GM19240 (cell line): ENCODE measurements at regions not wholly inside any gene's neighbourhood (a gene's known extent, or its start where the extent isn't known, plus 50 kb on each side); places are given as distances from the start of the nearest gene placed in this dataset.
"Not testable (repeated sequence)": the region's sequence is repeated elsewhere in the genome, so short reads cannot be mapped to it uniquely, and the experiment has no call there.

ENCODE experiments used
- DNase-seq: peaks from one replicate; pipeline ENCODE4 v3.0.0; 2011; ENCODE audit warnings: low spot score; ENCODE audit not compliant: insufficient read length

- DNase-seq, result no peak
These were observed 1509.7 kb upstream of the LRRTM3 start for GRCh38 chr10:65416094-65416493.

DNA sequence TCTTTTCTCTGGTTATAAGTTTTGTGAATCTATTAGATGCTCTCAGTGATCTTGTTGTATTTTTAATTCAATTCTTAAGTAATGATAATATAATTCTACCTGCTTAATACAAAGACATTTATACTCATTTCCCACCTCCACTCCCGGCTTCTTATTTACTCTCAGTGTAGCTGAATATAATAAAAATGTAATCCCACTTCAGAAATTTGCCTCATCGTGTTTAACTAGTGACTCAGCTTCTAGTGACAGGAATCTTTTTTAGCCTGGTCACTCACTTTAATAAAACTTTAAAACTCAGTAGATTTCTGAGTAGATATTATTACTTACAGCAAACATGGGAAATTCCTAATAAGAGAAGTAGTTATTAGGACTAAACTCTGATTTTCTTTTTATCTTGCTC is 1506.2 kb upstream of the LRRTM3 start:
- no peak for DNase-seq

DNA sequence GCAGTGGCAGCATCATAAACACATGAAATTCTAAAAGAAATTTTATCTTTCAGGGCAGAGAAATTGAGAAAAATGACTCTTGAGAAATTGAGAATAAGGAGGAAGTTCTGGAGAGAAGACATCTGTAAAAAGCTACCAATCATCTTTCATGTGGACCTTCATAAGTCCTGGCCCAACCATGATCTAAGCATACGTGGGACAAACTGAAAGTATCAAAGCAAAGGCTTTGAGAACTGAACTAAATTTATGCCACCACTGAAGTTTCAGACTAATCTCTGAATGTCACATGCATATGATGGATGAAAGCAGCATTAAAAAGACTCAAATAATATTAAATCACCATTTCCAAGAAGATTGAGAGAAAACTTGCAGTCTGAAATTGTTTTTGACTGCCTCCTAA is 1502.8 kb upstream of the LRRTM3 start:
- no peak for DNase-seq

DNA sequence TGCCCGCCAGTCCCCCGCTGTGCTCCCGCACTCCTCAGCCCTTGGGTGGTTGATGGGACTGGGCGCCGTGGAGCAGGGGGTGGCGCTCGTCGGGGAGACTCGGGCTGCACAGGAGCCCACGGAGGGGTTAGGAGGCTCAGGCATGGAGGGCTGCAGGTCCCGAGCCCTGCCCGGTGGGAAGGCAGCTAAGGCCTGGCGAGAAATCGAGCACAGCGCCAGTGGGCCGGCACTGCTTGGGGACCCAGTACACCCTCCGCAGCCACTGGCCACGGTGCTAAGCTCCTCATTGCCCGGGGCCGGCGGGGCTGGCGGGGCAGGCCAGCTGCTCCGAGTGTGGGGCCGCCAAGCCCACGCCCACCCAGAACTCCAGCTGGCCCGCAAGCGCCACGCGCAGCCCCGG is 1496.5 kb upstream of the LRRTM3 start:
- DNase-seq, result not testable (repeated sequence)

- no peak for DNase-seq
These were observed 1494.9 kb upstream of the LRRTM3 start for GRCh38 chr10:65430979-65431378.

GRCh38 chr10:65470986-65471385 is 1454.8 kb upstream of the LRRTM3 start:
- no peak for DNase-seq

- DNase-seq, result no peak
These were observed 1443.0 kb upstream of the LRRTM3 start for GRCh38 chr10:65482848-65483247.

GRCh38 chr10:65491799-65492198 is 1434.0 kb upstream of the LRRTM3 start:
- DNase-seq, result no peak

- no peak for DNase-seq
These were observed 1429.3 kb upstream of the LRRTM3 start for GRCh38 chr10:65496541-65496940.

- no peak for DNase-seq
These were observed 1428.0 kb upstream of the LRRTM3 start for GRCh38 chr10:65497837-65498236.

GRCh38 chr10:65500716-65501115 is 1425.1 kb upstream of the LRRTM3 start:
- no peak for DNase-seq

DNA sequence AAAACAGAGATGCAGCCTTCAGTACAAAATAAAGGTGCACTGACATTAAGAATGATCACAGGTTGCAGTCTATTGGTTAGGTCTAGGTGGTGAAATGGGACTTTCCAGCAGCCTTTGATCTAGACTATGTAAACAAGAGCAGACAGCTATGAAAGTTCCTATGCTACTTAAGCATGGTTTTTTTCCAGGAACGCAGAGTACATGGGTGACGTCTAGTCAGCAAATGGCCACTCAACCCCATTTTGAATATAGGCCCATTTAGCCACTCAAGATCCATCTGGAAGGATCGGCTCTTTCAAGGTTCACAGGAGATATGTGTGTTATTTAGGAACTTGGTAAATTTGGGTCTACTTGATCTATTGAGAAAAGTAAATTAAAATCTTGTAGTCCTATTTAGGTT is 1424.6 kb upstream of the LRRTM3 start:
- no peak for DNase-seq

DNA sequence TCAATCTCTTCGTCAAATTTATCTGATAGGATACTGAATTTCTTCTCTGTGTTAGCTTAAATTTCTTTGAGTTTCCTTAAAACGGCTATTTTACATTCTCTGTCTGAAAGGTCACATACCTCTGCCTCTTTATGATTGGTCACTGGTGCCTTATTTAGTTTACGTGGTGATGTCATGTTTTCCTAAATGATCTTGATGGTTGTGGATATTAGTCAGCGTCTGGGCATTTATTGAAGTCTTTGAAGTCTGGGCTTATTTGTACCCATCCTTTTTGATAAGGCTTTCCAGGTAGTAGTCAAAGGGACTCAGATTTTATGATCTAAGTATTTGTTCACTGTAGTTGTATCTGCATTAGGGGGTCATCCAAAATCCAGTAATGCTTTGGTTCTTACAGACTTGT is 1407.5 kb upstream of the LRRTM3 start:
- no peak for DNase-seq

- no peak for DNase-seq
These were observed 1396.8 kb upstream of the LRRTM3 start for GRCh38 chr10:65528986-65529385.

- no peak for DNase-seq
These were observed 1394.3 kb upstream of the LRRTM3 start for GRCh38 chr10:65531545-65531944.

DNA sequence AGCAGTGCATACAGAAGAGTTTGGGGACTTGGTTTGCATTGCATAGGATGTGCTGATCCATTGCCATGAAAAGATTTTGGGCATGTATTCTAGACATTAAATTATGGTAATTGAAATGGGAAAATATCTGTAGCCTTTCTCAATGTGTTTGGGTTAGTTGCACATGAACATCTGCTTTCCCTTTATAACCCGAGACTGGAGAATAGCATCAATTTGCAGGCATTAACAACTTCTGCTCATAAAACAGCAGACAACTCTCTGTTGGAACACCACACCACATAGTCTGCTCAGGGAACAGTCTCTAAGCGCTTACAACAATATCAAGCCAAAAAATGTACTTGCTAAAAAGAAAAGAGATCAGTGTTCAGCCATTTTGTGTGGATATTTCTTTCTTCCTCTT is 1391.1 kb upstream of the LRRTM3 start:
- DNase-seq, result no peak

DNA sequence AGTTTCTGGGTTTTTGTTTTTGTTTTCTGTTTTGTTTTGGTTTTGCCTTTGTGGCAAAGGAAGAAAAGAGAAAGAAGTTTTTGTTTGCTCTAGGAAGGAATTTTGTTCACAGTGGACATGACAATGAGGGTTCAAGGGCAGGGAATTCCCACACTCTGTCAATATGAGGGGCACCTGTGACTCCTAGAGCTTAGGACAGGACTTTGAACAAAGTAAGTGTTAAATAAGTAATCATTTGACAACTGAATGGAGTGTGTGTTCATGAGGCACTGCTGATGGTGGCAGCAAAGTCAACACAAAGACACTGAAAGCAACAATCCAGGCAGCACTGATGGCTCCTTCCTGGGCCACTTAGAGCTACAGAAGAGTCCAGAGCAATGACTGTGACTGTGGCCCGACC is 1381.1 kb upstream of the LRRTM3 start:
- no peak for DNase-seq

DNA sequence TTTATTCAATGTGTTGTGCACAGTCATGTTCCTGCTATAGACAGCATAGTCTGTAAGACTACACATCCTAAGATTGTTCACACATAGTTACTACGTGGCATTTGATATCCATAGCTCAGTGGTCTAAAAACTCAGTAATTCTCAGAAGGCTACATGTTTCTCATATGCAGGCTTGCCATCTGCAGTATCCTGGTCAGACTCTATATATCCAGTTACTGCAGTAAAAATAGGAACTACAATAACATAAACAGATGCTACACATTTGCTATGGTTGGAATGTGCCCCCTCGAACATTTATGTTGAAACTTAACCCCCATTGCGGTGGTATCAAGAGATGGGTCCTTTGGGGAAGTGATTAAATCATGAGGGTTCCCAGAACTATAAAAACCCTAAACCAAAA is 1377.8 kb upstream of the LRRTM3 start:
- DNase-seq, result no peak

- DNase-seq, result no peak
These were observed 1375.1 kb upstream of the LRRTM3 start for GRCh38 chr10:65550761-65551160.

GRCh38 chr10:65555192-65555591 is 1370.6 kb upstream of the LRRTM3 start:
- DNase-seq, result no peak

DNA sequence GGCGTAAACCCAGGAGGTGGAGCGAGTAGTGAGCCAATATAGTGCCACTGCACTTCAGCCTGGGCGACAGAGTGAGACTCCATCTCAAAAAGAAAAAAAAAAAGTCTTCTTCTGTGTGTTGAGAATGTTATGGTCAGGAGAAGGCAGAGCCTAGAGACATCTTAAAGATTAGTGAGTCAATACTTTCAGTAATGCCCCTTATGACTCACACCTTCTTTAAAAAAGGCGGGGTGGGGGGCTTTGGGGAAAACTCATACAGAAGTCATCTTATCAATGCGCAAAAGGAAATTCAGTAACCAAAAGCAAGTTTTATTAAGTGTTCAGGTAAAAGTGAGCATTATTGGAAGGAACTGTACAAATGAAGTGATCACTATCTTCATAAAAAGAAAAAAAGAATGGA is 1369.8 kb upstream of the LRRTM3 start:
- DNase-seq, result no peak

- no peak for DNase-seq
These were observed 1366.5 kb upstream of the LRRTM3 start for GRCh38 chr10:65559369-65559768.

GRCh38 chr10:65565246-65565645 is 1360.6 kb upstream of the LRRTM3 start:
- no peak for DNase-seq

- DNase-seq, result no peak
These were observed 1358.9 kb upstream of the LRRTM3 start for GRCh38 chr10:65566906-65567305.
